Activated CD4-positive, alpha-beta T cell treated with anti-CD3 and anti-CD28 coated beads for 24 hours (primary cell): ENCODE measurements at regions not wholly inside any gene's neighbourhood (a gene's known extent, or its start where the extent isn't known, plus 50 kb on each side); places are given as distances from the start of the nearest gene placed in this dataset.
"Not testable (repeated sequence)": the region's sequence is repeated elsewhere in the genome, so short reads cannot be mapped to it uniquely, and the experiment has no call there.

Source experiments
- DNase-seq, 2 donors: peaks; one replicate each; pipeline ENCODE4 v3.0.0-alpha.2; 2020; ENCODE audit warnings: low read depth in 2 of 2

GRCh38 chr3:194866236-194866635 lies 180.6 kb downstream of the FAM43A start:
- no peak for DNase-seq

- no peak for DNase-seq
Observed at GRCh38 chr3:194867270-194867983, 181.7 kb downstream of the FAM43A start.

- no peak for DNase-seq
Observed at GRCh38 chr3:194868831-194869230, 183.1 kb downstream of the FAM43A start.

- DNase-seq, result no peak
Observed at GRCh38 chr3:194869482-194870169, 183.9 kb downstream of the FAM43A start.

GRCh38 chr3:194870394-194871110 lies 184.9 kb downstream of the FAM43A start:
- DNase-seq, result no peak

GRCh38 chr3:194871143-194871863 lies 185.6 kb downstream of the FAM43A start:
- no peak for DNase-seq

GRCh38 chr3:194871864-194872668 lies 186.4 kb downstream of the FAM43A start:
- DNase-seq, result no peak

- DNase-seq, result no peak
Observed at GRCh38 chr3:194872669-194872977, 186.9 kb downstream of the FAM43A start.

GRCh38 chr3:194873474-194873873 lies 187.8 kb downstream of the FAM43A start:
- DNase-seq, result not testable (repeated sequence)

- no peak for DNase-seq
Observed at GRCh38 chr3:194874206-194874605, 188.5 kb downstream of the FAM43A start.

GRCh38 chr3:194874783-194875182 lies 189.1 kb downstream of the FAM43A start:
- no peak for DNase-seq

- DNase-seq, result no peak
Observed at GRCh38 chr3:194875581-194876402, 190.1 kb downstream of the FAM43A start.

GRCh38 chr3:194876403-194877095 lies 190.9 kb downstream of the FAM43A start:
- no peak for DNase-seq

GRCh38 chr3:194877291-194878119 lies 191.8 kb downstream of the FAM43A start:
- no peak for DNase-seq

- no peak for DNase-seq
Observed at GRCh38 chr3:194879126-194879877, 193.6 kb downstream of the FAM43A start.

GRCh38 chr3:194879991-194880939 lies 194.6 kb downstream of the FAM43A start:
- DNase-seq, result no peak
